Tibial nerve (tissue), 4 donors: ENCODE measurements at regions not wholly inside any gene's neighbourhood (a gene's known extent, or its start where the extent isn't known, plus 50 kb on each side); places are given as distances from the start of the nearest gene placed in this dataset.

ENCODE experiments used
- EP300 ChIP-seq, 2 donors: sonication (generic); formaldehyde crosslinking; IDR thresholded peaks; one replicate each; pipeline ENCODE4 v1.6.1; 2017; ENCODE audit warnings: antibody characterized with exemption in 2 of 2, mild to moderate bottlenecking in 1 of 2
- POLR2A ChIP-seq, 2 donors: fragments of 450-650 bp; IDR thresholded peaks; one replicate each; pipeline ENCODE4 v1.6.1; 2017; ENCODE audit warnings: antibody characterized with exemption in 2 of 2, mild to moderate bottlenecking in 2 of 2, moderate library complexity in 2 of 2
- TF ChIP-seq, protein P1 (sequence below), 5 experiments: fragments of 200-600 bp in 3 of 5; fragments of 450-650 bp in 2 of 5; sonication (generic) in 3 of 5; IDR thresholded peaks; one replicate each; pipeline ENCODE4 v1.5.1; 2016 to 2019; ENCODE audit warnings: antibody characterized with exemption in 5 of 5, mild to moderate bottlenecking in 3 of 5, moderate library complexity in 2 of 5

DNA sequence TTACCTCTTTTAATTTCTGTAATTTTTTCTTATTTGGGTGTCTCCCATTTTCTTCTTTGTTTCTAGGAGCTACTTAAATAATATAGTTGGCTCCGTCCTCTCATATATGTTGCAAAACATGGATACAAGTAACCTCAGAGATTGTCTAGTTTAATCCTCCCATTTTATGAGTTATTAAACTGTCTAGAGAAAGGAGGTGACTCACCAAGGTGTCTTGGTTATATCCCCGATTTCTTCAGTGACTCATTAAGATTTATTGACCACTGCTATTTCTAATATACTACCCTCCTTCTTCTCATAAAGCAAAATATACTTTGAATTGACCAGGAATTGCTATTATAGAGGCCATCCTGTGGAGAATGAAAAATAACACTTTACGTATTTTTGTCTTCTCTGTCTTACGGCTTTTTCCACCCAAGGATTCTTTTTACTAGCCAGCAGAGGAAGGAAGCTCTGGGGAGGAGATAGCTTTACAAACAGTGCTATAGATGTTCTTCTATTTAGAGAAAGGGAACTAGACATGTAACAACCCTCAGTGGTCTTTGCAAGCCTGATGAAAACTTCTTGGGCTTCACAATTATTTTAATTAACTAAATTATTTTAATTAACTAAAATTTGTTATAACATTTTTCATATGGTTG is 300.4 kb upstream of the TNP1 start:
- TF ChIP-seq, protein P1, sequence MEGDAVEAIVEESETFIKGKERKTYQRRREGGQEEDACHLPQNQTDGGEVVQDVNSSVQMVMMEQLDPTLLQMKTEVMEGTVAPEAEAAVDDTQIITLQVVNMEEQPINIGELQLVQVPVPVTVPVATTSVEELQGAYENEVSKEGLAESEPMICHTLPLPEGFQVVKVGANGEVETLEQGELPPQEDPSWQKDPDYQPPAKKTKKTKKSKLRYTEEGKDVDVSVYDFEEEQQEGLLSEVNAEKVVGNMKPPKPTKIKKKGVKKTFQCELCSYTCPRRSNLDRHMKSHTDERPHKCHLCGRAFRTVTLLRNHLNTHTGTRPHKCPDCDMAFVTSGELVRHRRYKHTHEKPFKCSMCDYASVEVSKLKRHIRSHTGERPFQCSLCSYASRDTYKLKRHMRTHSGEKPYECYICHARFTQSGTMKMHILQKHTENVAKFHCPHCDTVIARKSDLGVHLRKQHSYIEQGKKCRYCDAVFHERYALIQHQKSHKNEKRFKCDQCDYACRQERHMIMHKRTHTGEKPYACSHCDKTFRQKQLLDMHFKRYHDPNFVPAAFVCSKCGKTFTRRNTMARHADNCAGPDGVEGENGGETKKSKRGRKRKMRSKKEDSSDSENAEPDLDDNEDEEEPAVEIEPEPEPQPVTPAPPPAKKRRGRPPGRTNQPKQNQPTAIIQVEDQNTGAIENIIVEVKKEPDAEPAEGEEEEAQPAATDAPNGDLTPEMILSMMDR (IDR thresholded peaks at IDR 0.05) = no peak
- TF ChIP-seq POLR2A (IDR thresholded peaks at IDR 0.05) = no peak
- no peak for TF ChIP-seq EP300 (IDR thresholded peaks at IDR 0.05)
